ENCODE measurements at regions not wholly inside any gene's neighbourhood (a gene's known extent, or its start where the extent isn't known, plus 50 kb on each side); places are given as distances from the start of the nearest gene placed in this dataset.

DNA sequence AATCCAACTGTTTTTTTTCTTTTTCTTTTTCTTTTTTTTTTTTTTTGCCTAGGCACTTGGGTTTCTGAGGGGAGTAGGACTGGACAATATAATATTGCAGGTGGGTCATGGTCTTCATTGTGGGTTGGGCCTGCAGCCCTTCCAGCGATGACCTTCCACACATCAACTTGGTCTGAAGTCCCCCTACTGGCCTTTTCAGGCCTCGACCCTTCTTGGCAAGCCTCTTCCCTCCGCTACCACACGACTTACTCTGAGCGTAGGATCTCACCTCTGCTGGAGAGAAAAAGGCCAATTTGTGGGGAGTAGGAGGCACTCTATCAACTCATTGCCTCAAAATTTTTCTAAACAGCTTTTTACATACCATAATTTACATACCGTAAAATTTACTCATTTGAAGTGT is 51.1 kb upstream of the GRIK3 start:
- ATAC-seq, result no peak

DNA sequence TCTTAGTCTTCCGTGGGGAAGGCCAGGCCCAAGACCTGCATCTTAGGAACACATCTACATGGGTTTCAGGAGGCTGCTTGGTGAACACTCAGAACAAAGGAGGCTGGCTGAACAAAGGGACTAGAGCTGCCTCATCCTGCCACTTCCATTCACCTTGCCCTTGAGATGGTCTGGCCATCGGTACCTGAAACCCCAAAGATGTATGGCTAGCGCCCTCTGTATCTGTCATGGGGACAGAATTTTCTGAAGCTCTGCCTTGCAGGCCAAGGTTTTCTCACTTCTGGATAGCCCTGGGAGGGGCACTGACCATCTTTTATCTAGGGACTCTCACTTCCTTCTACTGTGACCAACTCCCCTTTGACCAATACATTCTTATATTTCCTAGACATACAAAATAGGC is 55.4 kb upstream of the GRIK3 start:
- ATAC-seq, result no peak

DNA sequence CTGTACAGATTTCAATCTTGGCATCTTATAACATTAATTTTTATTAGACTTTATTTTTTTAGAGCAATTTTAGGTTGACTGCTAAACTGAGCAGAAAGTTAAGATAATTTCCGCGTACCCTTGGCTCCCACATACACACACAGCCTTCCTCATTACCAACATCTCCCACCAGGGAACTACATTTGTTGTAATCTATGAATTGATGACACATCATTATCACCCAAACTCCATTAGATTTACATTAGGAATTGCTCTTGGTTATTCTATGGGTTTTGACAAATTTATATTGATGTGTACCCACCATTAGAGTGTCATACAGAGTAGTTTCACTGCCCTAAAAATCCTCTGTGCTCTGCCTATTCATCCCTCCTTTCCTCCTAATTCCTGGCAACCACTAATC is 56.4 kb upstream of the GRIK3 start:
- ATAC-seq, result no peak

DNA sequence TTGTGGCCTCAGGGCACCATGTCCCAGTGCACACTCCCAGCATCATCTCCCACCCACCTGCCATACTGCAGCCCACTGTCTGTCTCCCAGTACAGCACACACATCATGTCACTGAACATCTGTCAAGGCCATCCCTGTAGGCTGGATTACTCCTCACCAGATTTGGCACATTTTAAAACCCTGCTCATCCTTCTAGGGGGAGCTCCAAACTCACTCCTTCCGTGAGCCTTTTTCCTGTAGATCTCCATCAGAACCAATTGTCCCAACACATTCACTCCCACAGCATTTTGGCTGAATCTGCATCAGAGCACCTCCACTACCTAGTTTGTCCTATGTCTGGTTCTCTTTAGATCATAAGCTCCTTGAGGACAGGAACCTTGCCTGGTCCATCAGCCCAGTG is 58.6 kb upstream of the GRIK3 start:
- ATAC-seq, result no peak

DNA sequence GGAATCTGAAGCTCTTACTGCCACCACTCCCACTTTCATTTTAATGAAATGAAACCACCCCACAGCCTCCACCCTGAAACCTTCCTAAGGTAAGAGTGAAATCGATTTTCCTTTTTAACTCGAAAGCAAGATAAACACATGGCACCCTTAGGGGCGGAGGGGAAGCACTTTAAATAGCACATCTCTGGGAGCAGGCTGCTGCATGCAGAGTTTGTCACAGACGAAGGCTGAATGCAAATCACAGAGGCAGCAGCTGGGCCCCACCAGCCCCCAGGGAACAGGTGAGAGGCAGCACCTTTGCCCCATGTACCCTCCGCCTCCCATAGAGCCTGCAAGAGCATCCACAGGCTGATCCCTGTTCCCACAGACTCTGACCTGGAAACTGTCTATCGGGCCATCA is 60.0 kb upstream of the GRIK3 start:
- ATAC-seq, result no peak

DNA sequence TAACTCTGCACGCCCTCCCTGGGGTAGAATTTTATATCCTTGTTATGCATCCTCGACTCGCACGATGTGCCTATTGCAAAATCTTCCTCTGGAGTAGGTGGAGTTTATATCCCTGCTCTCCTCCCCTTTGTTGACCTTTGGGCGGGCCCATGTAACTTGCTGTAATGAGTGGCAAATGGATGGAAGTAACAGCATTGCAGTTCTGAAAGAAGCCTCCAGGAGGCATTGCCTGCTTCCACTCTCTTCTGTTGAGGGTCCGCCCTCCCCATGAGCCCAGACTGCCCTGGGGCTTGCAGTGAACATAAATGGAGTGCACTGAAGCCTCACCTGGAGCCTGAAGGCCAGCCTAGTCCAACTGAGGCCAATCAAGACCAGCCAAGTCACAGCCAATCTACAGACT is 62.2 kb upstream of the GRIK3 start:
- ATAC-seq, result peak; percentile 9

DNA sequence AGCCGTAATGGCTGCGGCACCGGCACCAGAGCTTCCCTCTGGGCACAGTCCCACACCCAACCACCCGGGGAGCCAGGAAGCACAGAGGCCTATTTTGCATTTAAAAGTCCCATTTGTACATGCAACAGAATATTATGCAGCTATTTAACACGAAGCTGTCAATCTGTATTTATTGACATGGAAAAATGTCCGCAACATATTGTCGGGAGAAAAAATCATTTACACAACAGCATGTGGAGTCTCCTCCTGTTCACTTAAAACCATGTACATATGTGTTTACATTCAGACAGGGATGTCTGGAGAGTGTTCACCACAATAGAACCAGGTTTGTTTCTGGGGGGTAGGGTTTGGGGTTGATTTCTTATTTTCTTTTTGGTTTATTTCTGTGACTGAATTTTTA is 63.4 kb upstream of the GRIK3 start:
- ATAC-seq, result no peak

DNA sequence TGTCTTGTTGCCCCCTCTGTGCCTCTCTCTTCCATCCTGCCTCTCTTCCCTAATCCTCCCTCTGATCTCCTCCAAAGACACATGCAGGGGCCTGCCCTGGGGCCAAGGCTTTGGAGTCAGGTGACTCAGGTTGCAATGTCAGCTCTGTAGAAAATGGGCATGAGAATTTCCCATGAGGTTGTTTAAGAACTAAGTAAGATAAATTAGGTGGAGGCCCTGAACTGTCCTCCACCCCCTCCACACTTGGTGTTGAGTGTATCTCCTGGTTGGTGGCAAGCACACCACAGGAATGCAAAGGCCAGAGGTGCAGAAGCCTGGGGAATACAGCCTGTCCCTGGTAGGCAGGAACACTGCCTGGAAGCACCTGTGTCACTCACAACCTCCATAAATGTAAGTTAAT is 63.9 kb upstream of the GRIK3 start:
- no peak for ATAC-seq

DNA sequence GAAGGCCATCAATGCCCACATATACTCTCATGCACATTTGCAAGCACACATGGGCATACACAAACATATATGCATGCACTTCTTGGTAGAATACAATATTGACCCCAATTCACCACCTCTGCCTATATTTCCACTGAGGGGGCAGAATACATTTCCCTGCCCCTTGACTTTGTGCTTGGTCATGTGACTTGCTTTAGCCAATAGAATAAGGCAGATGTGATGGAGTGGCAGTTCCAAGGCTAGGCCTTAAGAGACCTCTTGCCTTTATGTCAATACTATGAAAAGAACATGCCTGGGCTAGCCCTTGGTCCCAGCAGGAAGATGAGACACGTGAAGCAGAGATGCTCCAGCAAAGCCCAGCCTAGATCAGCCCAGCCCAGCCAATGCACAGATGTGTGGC is 66.0 kb upstream of the GRIK3 start:
- no peak for ATAC-seq

DNA sequence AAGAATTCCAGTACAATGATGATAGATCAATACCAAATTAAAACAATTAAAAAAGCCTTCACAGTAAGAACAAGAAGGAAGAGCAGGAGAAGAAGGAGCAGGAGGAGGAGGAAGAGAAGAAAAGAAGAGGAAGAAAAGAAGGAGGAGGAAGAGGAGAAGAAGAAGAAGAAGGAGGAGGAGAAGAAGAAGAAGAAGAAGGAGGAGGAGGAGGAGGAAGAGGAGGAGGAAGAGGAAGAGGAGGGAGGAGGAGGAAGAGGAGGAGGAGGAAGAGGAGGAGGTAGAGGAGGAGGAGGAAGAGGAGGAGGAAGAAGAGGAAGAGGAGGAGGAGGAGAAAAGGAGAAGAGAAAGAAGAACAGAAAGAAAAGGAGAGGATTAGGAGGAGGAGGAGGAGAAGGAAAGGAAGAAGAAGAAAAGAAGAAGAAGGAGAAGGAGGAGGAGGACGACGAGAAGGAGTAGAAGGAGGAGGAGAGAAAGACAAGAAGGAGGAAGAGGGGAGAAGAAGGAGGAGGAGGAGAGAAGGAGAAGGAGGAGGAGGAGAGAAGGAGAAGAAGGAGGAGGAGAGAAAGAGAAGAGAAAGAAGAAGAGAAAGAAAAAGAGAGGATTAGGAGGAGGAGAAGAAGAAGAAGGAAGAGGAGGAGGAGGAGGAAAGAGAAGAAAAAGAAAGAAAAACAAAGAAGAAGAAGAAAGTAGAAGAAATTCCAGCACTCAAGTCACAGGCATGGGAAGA is 68.5 kb upstream of the GRIK3 start:
- ATAC-seq, result no peak

DNA sequence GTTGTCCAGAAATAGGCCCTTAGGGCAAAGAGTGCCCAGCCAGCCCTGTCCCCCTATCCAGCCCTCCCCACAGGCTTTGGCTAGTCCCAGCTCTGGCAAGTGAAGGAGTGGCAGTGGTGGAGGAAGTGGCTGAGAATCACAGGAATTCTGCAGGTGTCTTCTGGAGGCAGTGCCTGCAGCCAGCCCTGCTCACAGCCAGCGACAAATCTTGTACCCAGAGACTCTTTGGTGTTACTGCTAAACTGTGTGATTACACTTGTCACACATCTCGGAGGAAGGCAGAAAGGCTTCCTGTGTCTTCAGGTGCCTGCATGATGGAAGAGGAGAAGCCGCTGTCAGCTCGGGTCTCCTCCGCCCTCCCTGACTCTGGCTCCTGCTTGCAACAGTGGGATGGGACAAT is 71.6 kb upstream of the GRIK3 start:
- ATAC-seq, result no peak

DNA sequence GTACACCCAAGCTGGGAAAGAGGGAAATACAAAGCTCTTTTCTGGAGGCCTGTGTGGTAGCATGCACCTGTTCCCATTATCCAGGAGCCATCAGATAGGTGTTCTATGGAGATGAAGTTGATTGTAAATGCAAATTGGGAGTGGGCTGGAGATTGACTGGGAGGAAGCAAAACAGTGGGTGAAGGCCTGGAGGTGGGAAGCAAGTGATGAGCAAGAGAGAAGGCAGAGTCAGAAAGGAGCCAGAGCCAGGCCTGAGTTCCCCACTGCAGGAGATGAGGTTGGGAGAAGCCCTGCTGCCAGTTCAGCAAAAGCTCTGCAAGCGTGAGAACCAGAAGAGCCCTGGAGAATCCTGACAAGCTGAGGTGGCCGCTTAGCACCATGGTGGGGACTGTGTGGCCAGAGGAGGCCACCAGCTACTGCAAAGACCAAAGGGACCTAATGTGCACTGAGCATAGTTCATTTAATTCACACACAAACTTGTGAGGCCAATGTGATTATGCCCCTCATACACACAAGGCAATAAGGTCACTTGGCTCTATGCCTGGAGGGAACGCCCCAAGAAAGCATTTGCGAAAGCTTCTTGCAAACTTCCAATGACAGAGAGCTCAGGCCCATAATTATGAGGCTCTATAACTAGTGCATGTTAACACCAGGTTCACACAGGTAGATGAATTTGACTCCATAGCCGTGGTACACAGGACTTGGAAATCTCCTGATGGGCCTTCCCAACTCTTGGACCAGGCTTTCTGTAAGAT is 73.0 kb upstream of the GRIK3 start:
- no peak for ATAC-seq

DNA sequence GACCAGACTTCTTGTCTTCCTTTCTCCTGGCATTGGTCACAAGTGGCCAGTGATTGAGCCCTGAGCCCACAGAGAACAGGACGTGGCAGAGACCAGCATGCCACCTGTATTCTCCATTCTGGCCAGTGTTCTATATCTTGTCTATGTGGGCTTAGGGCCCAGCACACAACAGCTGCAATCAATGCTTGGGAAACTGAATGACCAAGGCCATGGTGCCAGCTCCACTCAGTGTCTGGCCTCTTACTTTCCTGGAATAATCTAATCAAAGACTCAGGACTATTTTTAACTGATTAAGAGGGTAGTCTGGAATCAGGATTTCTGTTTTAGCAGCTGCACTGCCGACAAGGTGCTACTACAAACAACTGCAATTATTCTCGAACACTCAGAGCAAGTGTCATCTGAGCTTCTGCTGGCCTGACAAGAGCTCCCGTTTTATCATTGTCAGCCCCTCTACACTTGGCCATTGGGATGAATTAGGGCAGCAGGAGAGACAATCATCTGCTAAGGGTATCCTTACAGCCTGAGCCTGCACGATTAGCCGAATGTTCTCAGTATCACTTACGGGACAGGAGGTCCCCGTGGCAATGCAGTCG is 74.4 kb upstream of the GRIK3 start:
- no peak for ATAC-seq

DNA sequence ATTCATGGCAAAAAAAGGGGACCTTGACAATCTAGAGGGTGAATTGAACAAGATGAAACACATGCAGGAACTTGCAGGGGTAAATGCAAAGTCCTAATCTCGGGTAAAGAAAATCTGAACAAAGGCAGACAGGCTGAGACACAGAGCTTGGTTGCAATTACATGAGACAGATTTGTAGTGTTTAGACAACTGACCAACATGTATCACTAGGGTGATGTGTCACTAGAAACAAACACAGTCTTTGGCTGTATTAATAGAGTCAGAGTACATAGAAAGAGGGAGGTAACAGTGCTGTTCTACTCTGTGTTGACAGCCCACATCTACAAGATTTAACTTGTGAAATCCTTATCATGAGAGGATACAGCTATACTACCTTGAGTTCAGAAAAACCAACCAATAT is 78.1 kb upstream of the GRIK3 start:
- ATAC-seq, result peak; percentile 74

DNA sequence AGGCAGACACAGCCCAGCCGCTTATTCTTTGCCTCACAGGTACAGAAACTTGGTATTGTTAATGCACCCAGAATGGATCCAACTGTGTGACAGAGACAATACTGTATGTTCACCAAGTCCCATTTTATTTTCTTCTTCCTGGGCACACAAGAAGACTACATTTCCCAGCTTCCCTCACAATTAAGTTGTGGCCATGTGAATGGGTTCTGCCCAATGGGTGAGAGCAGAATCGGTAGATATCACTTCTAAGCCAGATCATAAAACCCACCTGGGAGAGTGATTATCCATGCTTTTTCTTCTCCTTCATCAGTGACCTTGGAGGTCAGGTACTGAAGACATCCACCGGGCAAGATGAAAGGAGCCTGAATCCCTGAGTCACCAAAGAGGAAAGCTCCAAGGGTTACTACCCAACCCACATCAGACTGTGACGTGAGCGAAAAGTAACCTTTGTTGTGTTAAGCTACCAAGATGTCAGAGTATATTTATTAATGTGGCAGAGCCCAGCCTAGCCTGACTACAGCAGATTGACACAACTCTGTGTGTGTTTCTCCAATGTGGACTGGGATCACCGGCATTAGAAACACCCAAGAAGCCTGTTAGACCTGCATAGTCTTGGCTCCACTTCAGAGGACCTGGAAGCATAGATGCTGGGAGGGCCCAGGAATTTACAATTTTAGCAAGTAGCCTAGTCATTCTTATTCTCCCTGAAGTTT is 79.1 kb upstream of the GRIK3 start:
- ATAC-seq, result peak; percentile 84

DNA sequence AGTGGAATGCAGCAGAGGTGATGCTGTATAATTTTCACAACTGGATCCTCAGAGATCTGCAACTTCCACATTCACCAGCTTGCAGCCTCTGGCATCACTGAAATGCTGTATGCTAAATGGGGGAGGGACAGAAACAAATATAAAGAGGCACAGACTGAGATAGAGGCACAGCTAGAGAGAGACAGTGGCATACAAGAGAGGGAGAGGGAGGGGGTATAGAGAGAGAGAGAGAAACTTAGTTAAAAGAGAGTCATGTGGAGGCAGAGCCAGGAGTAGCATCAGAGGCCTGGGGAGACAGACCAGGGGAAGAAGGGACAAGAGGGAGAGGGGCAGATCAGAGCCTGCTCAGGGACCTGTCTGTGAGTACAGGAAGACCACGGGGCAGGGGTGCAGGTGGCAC is 84.5 kb upstream of the GRIK3 start:
- ATAC-seq, result no peak

DNA sequence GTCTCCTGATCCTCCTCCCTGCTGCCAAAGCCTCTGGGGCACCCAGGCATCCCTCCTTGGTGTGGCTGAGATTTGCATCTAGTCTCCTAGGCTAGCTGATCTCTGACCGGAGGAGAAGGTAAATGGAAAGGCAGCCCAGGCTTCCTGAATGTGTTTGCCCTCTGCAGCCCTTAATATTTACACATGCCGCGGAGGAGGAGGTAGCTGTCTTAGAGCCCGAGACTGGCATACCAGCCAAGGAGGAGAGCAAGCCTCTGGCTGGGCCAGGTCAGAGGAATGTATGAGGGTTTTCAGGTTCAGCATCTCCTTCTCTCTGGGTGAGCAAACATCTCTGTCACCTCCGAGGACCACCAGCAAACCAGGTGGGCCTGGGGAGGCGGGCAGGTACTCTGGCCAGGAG is 86.0 kb upstream of the GRIK3 start:
- no peak for ATAC-seq

DNA sequence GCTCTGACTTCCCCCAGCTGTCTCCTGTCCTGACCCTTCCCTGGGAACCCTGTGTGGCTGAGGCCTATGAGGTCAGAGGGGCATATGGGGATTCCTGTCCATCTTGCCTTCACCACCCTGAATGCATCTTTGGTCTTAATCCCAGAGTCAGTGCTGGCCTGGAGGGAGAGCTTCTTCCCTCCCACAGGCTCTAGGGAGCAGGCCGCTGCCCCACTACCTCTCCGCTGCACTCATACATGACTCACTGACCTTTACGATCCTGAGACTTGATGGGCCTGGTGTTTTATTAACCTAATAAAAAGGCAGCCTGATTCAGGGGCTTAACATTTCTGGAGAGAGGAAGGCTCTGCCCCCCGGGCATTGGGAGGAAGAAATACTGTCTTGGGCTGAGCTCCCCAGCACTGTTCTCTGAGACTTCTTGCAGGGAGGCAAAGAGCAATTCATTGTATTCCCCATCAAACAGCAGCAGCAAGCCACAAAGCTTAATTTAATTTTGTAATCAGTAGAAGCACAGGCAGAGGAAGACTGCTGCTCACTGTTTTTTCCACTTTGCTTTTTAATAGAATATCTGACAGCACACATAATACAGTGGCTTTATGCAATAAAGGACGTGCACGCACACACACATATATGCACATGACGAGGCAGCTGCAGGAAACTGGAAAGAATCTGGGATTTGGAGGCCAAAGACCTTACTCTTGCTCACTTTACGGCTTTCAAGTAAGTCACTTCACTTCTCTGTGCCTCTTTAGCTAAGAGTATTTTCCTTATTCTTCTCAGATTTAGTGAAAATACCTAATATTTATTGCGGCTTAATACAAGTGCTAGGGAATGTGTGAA is 89.2 kb upstream of the GRIK3 start:
- no peak for ATAC-seq

DNA sequence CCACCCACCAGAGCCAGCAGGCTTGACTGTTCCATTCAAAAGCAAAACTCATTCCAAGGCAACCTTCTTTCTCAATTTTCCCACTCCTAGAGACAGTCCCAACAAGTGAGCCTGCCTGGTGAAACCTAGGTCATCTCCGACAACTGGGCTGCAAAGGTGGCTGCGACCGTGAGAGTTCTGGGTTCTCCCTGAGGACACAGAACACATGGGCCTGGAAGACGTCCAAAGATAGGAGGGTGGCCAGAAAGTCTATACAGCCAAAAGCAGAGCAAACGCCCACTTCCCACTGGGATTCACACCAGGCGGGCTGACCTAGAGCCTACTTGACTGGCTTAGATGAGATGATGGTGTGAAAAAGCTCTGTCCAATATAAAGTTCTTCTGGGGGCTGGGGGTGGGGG is 90.2 kb upstream of the GRIK3 start:
- no peak for ATAC-seq

DNA sequence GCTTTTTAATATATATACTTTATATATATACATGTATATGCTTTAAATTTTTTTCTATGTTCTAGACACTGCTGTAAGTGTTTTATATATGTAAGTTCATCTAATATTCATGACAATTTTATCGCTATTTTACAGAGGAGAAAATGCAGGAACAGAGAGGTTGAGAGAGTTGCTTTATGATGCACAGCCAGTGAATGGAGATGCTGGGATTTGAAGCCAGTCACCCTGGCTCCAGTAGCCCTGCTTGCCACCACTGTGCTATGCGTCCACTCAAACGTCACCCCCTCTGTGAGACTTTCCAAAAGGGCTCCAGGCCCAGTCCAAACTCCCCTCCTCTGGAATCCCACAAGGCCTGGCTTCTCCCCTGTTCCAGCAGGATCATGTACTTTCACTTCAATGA is 91.0 kb upstream of the GRIK3 start:
- ATAC-seq, result no peak

DNA sequence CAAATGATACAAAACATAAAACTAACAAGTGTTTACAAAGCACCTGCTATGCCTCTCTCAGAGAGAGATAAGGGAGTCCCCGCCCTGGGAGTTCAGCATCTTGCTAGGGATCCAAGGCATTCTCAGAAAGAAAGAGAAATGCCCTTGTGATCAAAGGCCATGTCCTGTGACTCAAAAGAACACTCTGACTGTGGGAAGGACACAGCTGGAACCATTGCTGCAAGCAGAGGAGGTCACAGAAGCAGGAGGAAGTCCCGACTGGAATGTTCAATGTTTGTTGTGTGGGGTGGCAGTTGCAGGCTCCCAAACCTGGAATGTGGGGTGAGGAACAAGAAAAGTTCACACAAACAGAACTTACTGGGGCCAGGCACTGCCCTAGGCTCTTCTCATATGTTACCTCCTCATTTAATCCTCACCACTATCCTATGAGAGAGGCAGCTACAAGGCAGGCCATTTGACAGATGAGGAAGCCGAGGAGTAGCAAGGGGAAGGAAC is 93.0 kb upstream of the GRIK3 start:
- ATAC-seq, result no peak

DNA sequence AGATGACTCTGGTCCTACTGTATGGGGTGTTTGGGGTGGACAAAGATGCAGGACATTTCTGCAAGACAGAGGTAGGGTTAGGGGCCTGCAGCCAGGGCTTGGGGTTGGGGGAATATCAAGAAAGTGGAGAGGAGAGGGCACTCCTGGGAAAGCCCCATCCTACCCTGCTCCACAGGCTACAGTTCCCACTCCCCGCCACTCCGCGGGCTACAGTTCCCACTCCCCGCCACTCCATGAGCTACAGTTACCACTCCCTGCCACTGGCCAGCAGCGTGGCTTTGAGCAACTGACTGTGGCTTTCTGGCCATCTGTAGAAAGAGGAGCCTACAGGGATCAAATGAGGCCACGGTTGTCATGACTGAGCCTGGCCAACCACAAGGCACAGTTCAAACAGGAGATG is 93.8 kb upstream of the GRIK3 start:
- no peak for ATAC-seq

Measured in esophagus mucosa (tissue), 1 donor.